Caco-2 (cell line): ENCODE measurements at regions not wholly inside any gene's neighbourhood (a gene's known extent, or its start where the extent isn't known, plus 50 kb on each side); places are given as distances from the start of the nearest gene placed in this dataset.

Experiments used
- BruUV-seq: library from RNA; stranded (reverse); fragments of 400-500 nt; replicated peaks from 2 replicates; lab custom pipeline; 2021; lab: Mats Ljungman, UMichigan
- CTCF ChIA-PET: fragments of 300-600 bp; sonication (Branson Sonifier 250); formaldehyde crosslinking; loops from one replicate; lab custom pipeline; 2022; ENCODE audit warnings: antibody characterized with exemption; lab: Charles Lee
- POLR2A ChIA-PET: fragments of 300-600 bp; sonication (Branson Sonifier 250); formaldehyde crosslinking; loops from one replicate; lab custom pipeline; 2022; ENCODE audit warnings: antibody characterized with exemption; lab: Charles Lee
- DNase-seq, 2 experiments: peaks; one replicate each; pipeline versions ENCODE4 v3.0.0 to v3.0.0-alpha.2; 2020 to 2022
- H3K27me3 ChIP-seq: replicated peaks from 2 replicates; pipeline ENCODE4 v1.6.0; 2011; ENCODE audit warnings: low read length; ENCODE audit not compliant: control insufficient read depth, insufficient read depth
- H3K36me3 ChIP-seq: 2 replicates; pipeline ENCODE4 v1.5.1; 2011; ENCODE audit warnings: low read length; ENCODE audit not compliant: control insufficient read depth, insufficient read depth
- H3K4me1 ChIP-seq: fragments of 250-450 bp; sonication (Bioruptor Pico); 2 replicates; pipeline ENCODE4 v1.5.1; 2020; ENCODE audit warnings: mild to moderate bottlenecking
- H3K4me3 ChIP-seq: 2 replicates; pipeline ENCODE4 v1.5.1; 2011; ENCODE audit warnings: low read depth, mild to moderate bottlenecking, control low read depth, low read length
- H3K9me3 ChIP-seq: fragments of 250-450 bp; sonication (Bioruptor Pico); 2 replicates; pipeline ENCODE4 v1.5.1; 2020; ENCODE audit warnings: mild to moderate bottlenecking, moderate library complexity
- H3K27ac Mint-ChIP-seq: one replicate; pipeline ENCODE4 v1.8.0; 2022; ENCODE audit warnings: mixed read lengths; ENCODE audit not compliant: unreplicated experiment
- H3K27me3 Mint-ChIP-seq: one replicate; pipeline ENCODE4 v1.8.0; 2022; ENCODE audit warnings: mixed read lengths; ENCODE audit not compliant: insufficient read depth, unreplicated experiment
- H3K36me3 Mint-ChIP-seq: one replicate; pipeline ENCODE4 v1.8.0; 2022; ENCODE audit warnings: mild to moderate bottlenecking, mixed read lengths; ENCODE audit not compliant: insufficient read depth, unreplicated experiment
- H3K4me1 Mint-ChIP-seq: one replicate; pipeline ENCODE4 v1.8.0; 2022; ENCODE audit warnings: low read depth, mixed read lengths; ENCODE audit not compliant: unreplicated experiment
- H3K4me3 Mint-ChIP-seq: one replicate; pipeline ENCODE4 v1.8.0; 2022; ENCODE audit warnings: mild to moderate bottlenecking, moderate library complexity, mixed read lengths; ENCODE audit not compliant: unreplicated experiment
- H3K9me3 Mint-ChIP-seq: one replicate; pipeline ENCODE4 v1.8.0; 2022; ENCODE audit warnings: mixed read lengths; ENCODE audit not compliant: unreplicated experiment
- CTCF ChIP-seq, 2 experiments: fragments of 200-600 bp in 1 of 2; IDR thresholded peaks; 1 replicate in 1 of 2; 2 replicates in 1 of 2; pipeline versions ENCODE4 v1.5.1 to v1.8.0; 2011 to 2022; ENCODE audit warnings: antibody characterized with exemption in 1 of 2, control low read depth in 1 of 2, inconsistent platforms in 1 of 2, low read depth in 1 of 2, low read length in 1 of 2, mild to moderate bottlenecking in 1 of 2, moderate library complexity in 1 of 2; ENCODE audit not compliant: insufficient read depth in 1 of 2, severe bottlenecking in 1 of 2, unreplicated experiment in 1 of 2
- intact Hi-C: fragments of 100-400 bp; cut with micrococcal nuclease; formaldehyde crosslinking; loops from one replicate; pipeline ENCODE4 v1.10.0; 2022; ENCODE audit not compliant: unreplicated experiment

- peaks cover 3% of the 10 kb centered on the region for H3K27me3 Mint-ChIP-seq
Measured at GRCh38 chr5:166281433-166281832, 2010.0 kb upstream of the WWC1 start.

GRCh38 chr5:166282939-166283338 is 2008.5 kb upstream of the WWC1 start:
- Histone ChIP-seq H3K4me1 (no peaks in the 10 kb centered on the region), H3K4me3 (no peak overlapping the region), H3K36me3 (no peaks in the 10 kb centered on the region), H3K9me3 (no peaks in the 10 kb centered on the region), H3K27me3 (no peaks in the 10 kb centered on the region)
- Mint-ChIP-seq H3K4me3 (no peak overlapping the region), H3K4me1 (no peaks in the 10 kb centered on the region), H3K27me3 (no peaks in the 10 kb centered on the region), H3K27ac (no peak overlapping the region), H3K9me3 (no peaks in the 10 kb centered on the region), H3K36me3 (no peaks in the 10 kb centered on the region)
- intact Hi-C loops: no loop called here
- DNase-seq: no peak
- no TSS peak for BruUV-seq
- no peak for TF ChIP-seq CTCF (IDR thresholded peaks at IDR 0.05; ENCODE audit: insufficient read depth in 1 of 2, low read depth in 1 of 2, low read length in 1 of 2, severe bottlenecking in 1 of 2, unreplicated experiment in 1 of 2)
- ChIA-PET POLR2A (no interaction called here), CTCF (no interaction called here)

More at GRCh38 chr5:166281433-166281832, 2010.0 kb upstream of the WWC1 start:
- BruUV-seq: no TSS peak
- no peak for TF ChIP-seq CTCF (IDR thresholded peaks at IDR 0.05; ENCODE audit: insufficient read depth in 1 of 2, low read depth in 1 of 2, low read length in 1 of 2, severe bottlenecking in 1 of 2, unreplicated experiment in 1 of 2)
- H3K9me3 ChIP-seq: no peaks in the 10 kb centered on the region
- no peaks in the 10 kb centered on the region for H3K9me3 Mint-ChIP-seq
- intact Hi-C loops: no loop called here
- no peaks in the 10 kb centered on the region for H3K36me3 Mint-ChIP-seq
- H3K36me3 ChIP-seq: no peaks in the 10 kb centered on the region
- H3K27me3 ChIP-seq: no peaks in the 10 kb centered on the region
- no peak overlapping the region for H3K27ac Mint-ChIP-seq
- H3K4me1 Mint-ChIP-seq: no peaks in the 10 kb centered on the region
- ChIA-PET CTCF (no interaction called here), POLR2A (no interaction called here)
- DNase-seq: no peak
- no peak overlapping the region for H3K4me3 ChIP-seq
- H3K4me1 ChIP-seq: no peaks in the 10 kb centered on the region
- H3K4me3 Mint-ChIP-seq: no peak overlapping the region

- ChIA-PET CTCF (no interaction called here), POLR2A (no interaction called here)
- Mint-ChIP-seq H3K4me3 (no peak overlapping the region), H3K27me3 (no peaks in the 10 kb centered on the region), H3K9me3 (no peaks in the 10 kb centered on the region), H3K27ac (no peak overlapping the region), H3K36me3 (no peaks in the 10 kb centered on the region), H3K4me1 (no peaks in the 10 kb centered on the region)
- Histone ChIP-seq H3K9me3 (no peaks in the 10 kb centered on the region), H3K27me3 (no peaks in the 10 kb centered on the region), H3K4me3 (no peak overlapping the region), H3K36me3 (no peaks in the 10 kb centered on the region), H3K4me1 (no peaks in the 10 kb centered on the region)
- intact Hi-C loops: no loop called here
- no peak for DNase-seq
- no peak for TF ChIP-seq CTCF (IDR thresholded peaks at IDR 0.05; ENCODE audit: insufficient read depth in 1 of 2, low read depth in 1 of 2, low read length in 1 of 2, severe bottlenecking in 1 of 2, unreplicated experiment in 1 of 2)
- no TSS peak for BruUV-seq
Measured at GRCh38 chr5:166285361-166285760, 2006.1 kb upstream of the WWC1 start.
